Calu3 (cell line): ENCODE measurements at regions not wholly inside any gene's neighbourhood (a gene's known extent, or its start where the extent isn't known, plus 50 kb on each side); places are given as distances from the start of the nearest gene placed in this dataset.

Experiments
- BruUV-seq: library from RNA; stranded (reverse); fragments of 400-500 nt; replicated peaks from 2 replicates; lab custom pipeline; 2021; lab: Mats Ljungman, UMichigan
- CTCF ChIA-PET: fragments of 300-600 bp; sonication (Branson Sonifier 250); formaldehyde crosslinking; loops from one replicate; lab custom pipeline; 2022; ENCODE audit warnings: antibody characterized with exemption; lab: Charles Lee
- DNase-seq: peaks from one replicate; pipeline ENCODE4 v3.0.0; 2022
- H3K27ac Mint-ChIP-seq: one replicate; pipeline ENCODE4 v1.8.0; 2022; ENCODE audit warnings: mixed read lengths; ENCODE audit not compliant: unreplicated experiment
- H3K27me3 Mint-ChIP-seq: one replicate; pipeline ENCODE4 v1.8.0; 2022; ENCODE audit warnings: mixed read lengths; ENCODE audit not compliant: unreplicated experiment
- H3K36me3 Mint-ChIP-seq: one replicate; pipeline ENCODE4 v1.8.0; 2022; ENCODE audit warnings: mild to moderate bottlenecking, moderate library complexity, mixed read lengths; ENCODE audit not compliant: insufficient read depth, unreplicated experiment
- H3K4me1 Mint-ChIP-seq: one replicate; pipeline ENCODE4 v1.8.0; 2022; ENCODE audit warnings: mild to moderate bottlenecking, low read depth, mixed read lengths; ENCODE audit not compliant: unreplicated experiment
- H3K4me3 Mint-ChIP-seq: one replicate; pipeline ENCODE4 v1.8.0; 2022; ENCODE audit warnings: mild to moderate bottlenecking, low read depth, moderate library complexity, mixed read lengths; ENCODE audit not compliant: unreplicated experiment
- H3K9me3 Mint-ChIP-seq: one replicate; pipeline ENCODE4 v1.8.0; 2022; ENCODE audit warnings: low read depth, mixed read lengths; ENCODE audit not compliant: unreplicated experiment
- CTCF ChIP-seq: fragments of 200-600 bp; IDR thresholded peaks from one replicate; pipeline ENCODE4 v1.8.0; 2022; ENCODE audit warnings: antibody characterized with exemption; ENCODE audit not compliant: unreplicated experiment
- intact Hi-C: fragments of 100-400 bp; cut with micrococcal nuclease; formaldehyde crosslinking; loops from one replicate; pipeline ENCODE4 v1.10.0; 2022; ENCODE audit not compliant: unreplicated experiment

- intact Hi-C loops, result no loop called here
- Mint-ChIP-seq H3K27ac (no peak overlapping the region), H3K4me3 (no peak overlapping the region), H3K9me3 (peaks cover 24% of the 10 kb centered on the region), H3K4me1 (no peaks in the 10 kb centered on the region), H3K27me3 (no peaks in the 10 kb centered on the region), H3K36me3 (no peaks in the 10 kb centered on the region)
- BruUV-seq, result no TSS peak
- TF ChIP-seq CTCF, result no peak
- DNase-seq, result no peak
- CTCF ChIA-PET, result no interaction called here
These were observed 1957.5 kb upstream of the DEFB115 start for GRCh38 chr20:29299811-29300578.

- no peak for TF ChIP-seq CTCF
- DNase-seq, result no peak
- Mint-ChIP-seq H3K4me3 (no peak overlapping the region), H3K27me3 (no peaks in the 10 kb centered on the region), H3K9me3 (peaks cover 29% of the 10 kb centered on the region), H3K27ac (no peak overlapping the region), H3K36me3 (no peaks in the 10 kb centered on the region), H3K4me1 (no peaks in the 10 kb centered on the region)
- intact Hi-C loops, result no loop called here
- BruUV-seq, result no TSS peak
- CTCF ChIA-PET, result no interaction called here
These were observed 1956.6 kb upstream of the DEFB115 start for GRCh38 chr20:29300579-29301551.

- TF ChIP-seq CTCF, result no peak
- Mint-ChIP-seq H3K4me1 (no peaks in the 10 kb centered on the region), H3K27me3 (no peaks in the 10 kb centered on the region), H3K27ac (no peak overlapping the region), H3K9me3 (peaks cover 27% of the 10 kb centered on the region), H3K4me3 (no peak overlapping the region), H3K36me3 (no peaks in the 10 kb centered on the region)
- intact Hi-C loops, result no loop called here
- no TSS peak for BruUV-seq
- no peak for DNase-seq
- CTCF ChIA-PET, result no interaction called here
These were observed 1955.7 kb upstream of the DEFB115 start for GRCh38 chr20:29301624-29302259.

GRCh38 chr20:29302979-29303644 lies 1954.4 kb upstream of the DEFB115 start:
- Mint-ChIP-seq H3K27ac (no peak overlapping the region), H3K4me3 (no peak overlapping the region), H3K9me3 (peaks cover 31% of the 10 kb centered on the region), H3K36me3 (no peaks in the 10 kb centered on the region), H3K4me1 (no peaks in the 10 kb centered on the region), H3K27me3 (no peaks in the 10 kb centered on the region)
- intact Hi-C loops, result no loop called here
- TF ChIP-seq CTCF, result no peak
- DNase-seq, result no peak
- CTCF ChIA-PET, result no interaction called here
- no TSS peak for BruUV-seq
